Left ventricle myocardium inferior (tissue), 1 donor: ENCODE measurements at regions not wholly inside any gene's neighbourhood (a gene's known extent, or its start where the extent isn't known, plus 50 kb on each side); places are given as distances from the start of the nearest gene placed in this dataset.
A peak's percentile ranks its signal among the peaks of the same experiment; 100 is the strongest.

Experiments
- DNase-seq: peaks from one replicate; pipeline ENCODE4 v3.0.0-alpha.2; 2020
- H3K27ac ChIP-seq: fragments of 200-600 bp; replicated peaks from 2 replicates; pipeline ENCODE4 v1.8.0; 2021
- H3K27me3 ChIP-seq: fragments of 200-600 bp; 2 replicates; pipeline ENCODE4 v1.8.0; 2021; ENCODE audit warnings: low read depth
- H3K36me3 ChIP-seq: fragments of 200-600 bp; 2 replicates; pipeline ENCODE4 v1.8.0; 2021
- H3K4me1 ChIP-seq: fragments of 200-600 bp; 2 replicates; pipeline ENCODE4 v1.8.0; 2021
- H3K4me3 ChIP-seq: fragments of 200-600 bp; 2 replicates; pipeline ENCODE4 v1.8.0; 2021; ENCODE audit warnings: mild to moderate bottlenecking, moderate library complexity
- H3K9me3 ChIP-seq: fragments of 200-600 bp; replicated peaks from 2 replicates; pipeline ENCODE4 v1.8.0; 2021
- CTCF ChIP-seq: fragments of 200-600 bp; IDR thresholded peaks from 2 replicates; pipeline ENCODE4 v1.8.0; 2021; ENCODE audit warnings: antibody characterized with exemption, mild to moderate bottlenecking, borderline replicate concordance
- intact Hi-C: fragments of 100-400 bp; cut with micrococcal nuclease; formaldehyde crosslinking; loops from one replicate; pipeline ENCODE4 v1.11.0; 2022
- donor health status: DM: no; HTN: yes; CAD: no; lungs with severe emphysema.

DNA sequence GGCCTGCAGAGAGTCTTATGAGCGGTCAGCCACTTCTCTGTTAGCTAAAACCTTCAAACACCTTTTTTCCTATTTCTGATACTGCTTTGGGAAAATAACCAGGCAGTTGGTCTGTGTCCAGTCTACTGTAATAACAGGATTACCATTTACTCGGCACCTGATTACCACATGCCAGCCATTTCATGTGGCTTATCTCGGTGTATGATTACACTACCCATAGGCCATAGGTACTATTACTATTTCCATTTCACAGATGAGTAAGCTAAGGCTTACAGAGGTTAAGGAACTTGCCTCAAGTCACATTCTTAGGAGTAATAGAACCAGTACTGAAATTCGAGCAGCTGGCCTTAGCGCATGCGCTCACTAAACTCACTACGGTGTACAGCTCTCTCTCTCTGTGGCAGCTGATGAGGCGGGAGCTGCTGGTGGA is 147.2 kb upstream of the L3MBTL4 start:
- Histone ChIP-seq H3K4me1 (no peaks in the 10 kb centered on the region), H3K9me3 (no peaks in the 10 kb centered on the region), H3K27ac (peak overlapping the region; percentile 18), H3K27me3 (peaks cover 10% of the 10 kb centered on the region), H3K4me3 (no peak overlapping the region), H3K36me3 (no peaks in the 10 kb centered on the region)
- no peak for TF ChIP-seq CTCF
- intact Hi-C loops = no loop called here
- no peak for DNase-seq

DNA sequence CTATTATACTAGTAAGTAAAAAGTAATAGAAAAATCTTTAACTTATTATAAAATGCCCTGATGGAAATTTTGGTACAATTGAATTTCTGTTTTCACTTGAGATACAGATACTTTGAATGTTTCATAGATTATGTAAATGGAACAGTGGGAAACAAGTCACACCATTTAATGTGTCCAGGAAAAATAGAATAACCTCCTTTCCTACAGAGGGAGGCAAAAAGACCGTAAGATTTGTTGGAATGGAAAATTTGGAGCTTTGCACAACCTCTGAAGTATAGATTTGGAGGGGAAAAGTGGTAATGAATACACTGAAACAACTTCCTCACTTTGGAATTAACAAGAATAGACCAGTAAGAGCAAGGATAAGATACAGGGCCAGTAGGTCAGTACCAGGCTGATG is 149.2 kb upstream of the L3MBTL4 start:
- intact Hi-C loops = no loop called here
- H3K27me3 ChIP-seq = peaks cover 10% of the 10 kb centered on the region
- TF ChIP-seq CTCF = no peak
- H3K36me3 ChIP-seq = no peaks in the 10 kb centered on the region
- no peaks in the 10 kb centered on the region for H3K9me3 ChIP-seq
- no peak overlapping the region for H3K4me3 ChIP-seq
- H3K4me1 ChIP-seq = no peaks in the 10 kb centered on the region
- no peak overlapping the region for H3K27ac ChIP-seq
- no peak for DNase-seq

DNA sequence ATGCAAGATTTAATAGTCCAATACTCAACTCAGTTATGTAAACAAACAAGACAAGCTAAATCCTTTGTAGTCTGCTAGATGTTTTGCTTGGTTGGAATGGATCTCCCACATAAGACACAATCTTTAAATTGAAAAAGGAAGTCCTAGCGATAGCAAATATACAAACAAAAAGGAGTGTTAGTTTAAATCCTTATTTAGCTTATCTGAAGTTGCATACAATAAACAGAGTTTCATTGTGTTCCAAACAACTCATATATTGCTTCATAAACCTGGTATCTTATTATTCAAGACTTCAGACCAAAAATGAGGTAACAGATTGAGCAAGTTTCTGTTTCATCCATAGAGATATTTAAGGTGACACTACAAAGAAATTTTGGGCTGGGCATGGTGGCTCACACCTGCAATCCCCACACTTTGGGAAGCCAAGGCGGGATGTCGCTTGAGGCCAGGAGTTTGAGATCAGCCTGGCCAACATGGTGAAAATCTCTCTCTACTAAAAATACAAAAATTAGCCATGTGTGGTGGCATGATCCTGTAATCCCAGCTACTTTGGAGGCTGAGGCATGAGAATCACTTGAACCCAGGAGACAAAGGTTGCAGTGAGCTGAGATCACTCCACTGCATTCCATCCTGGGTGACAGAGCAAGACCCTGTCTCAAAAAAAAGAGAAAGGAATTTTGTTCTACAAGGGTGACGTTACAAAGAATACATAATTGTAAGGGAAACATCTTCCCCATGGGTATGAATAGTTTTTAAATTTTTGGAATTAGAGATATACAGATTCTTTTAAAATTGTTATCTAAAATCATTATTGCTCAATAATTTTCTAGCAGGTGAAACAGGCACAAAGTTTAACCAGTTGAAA is 150.5 kb upstream of the L3MBTL4 start:
- Histone ChIP-seq H3K27me3 (peaks cover 10% of the 10 kb centered on the region), H3K4me1 (no peaks in the 10 kb centered on the region), H3K36me3 (no peaks in the 10 kb centered on the region), H3K27ac (no peak overlapping the region), H3K4me3 (no peak overlapping the region), H3K9me3 (no peaks in the 10 kb centered on the region)
- intact Hi-C loops = no loop called here
- TF ChIP-seq CTCF = no peak
- DNase-seq = no peak

- no peak for TF ChIP-seq CTCF
- intact Hi-C loops = no loop called here
Observed at GRCh38 chr18:6565815-6566081, 151.0 kb upstream of the L3MBTL4 start.

GRCh38 chr18:6566338-6566911 is 151.7 kb upstream of the L3MBTL4 start:
- no peaks in the 10 kb centered on the region for H3K36me3 ChIP-seq
- DNase-seq = no peak
- peaks cover 5% of the 10 kb centered on the region for H3K27me3 ChIP-seq
- no peak overlapping the region for H3K27ac ChIP-seq
- H3K9me3 ChIP-seq = no peaks in the 10 kb centered on the region
- H3K4me1 ChIP-seq = no peaks in the 10 kb centered on the region
- TF ChIP-seq CTCF = no peak
- intact Hi-C loops = no loop called here
- H3K4me3 ChIP-seq = no peak overlapping the region

More at GRCh38 chr18:6565815-6566081, 151.0 kb upstream of the L3MBTL4 start:
- no peaks in the 10 kb centered on the region for H3K4me1 ChIP-seq
- H3K27me3 ChIP-seq = peaks cover 10% of the 10 kb centered on the region
- H3K9me3 ChIP-seq = no peaks in the 10 kb centered on the region
- no peak for DNase-seq
- no peak overlapping the region for H3K27ac ChIP-seq
- no peaks in the 10 kb centered on the region for H3K36me3 ChIP-seq
- H3K4me3 ChIP-seq = no peak overlapping the region
